GM19468 (cell line): ENCODE measurements at regions not wholly inside any gene's neighbourhood (a gene's known extent, or its start where the extent isn't known, plus 50 kb on each side); places are given as distances from the start of the nearest gene placed in this dataset.
"Not testable (repeated sequence)": the region's sequence is repeated elsewhere in the genome, so short reads cannot be mapped to it uniquely, and the experiment has no call there.

Experiments
- ATAC-seq: cut with Tn5 transposase; IDR thresholded peaks from one replicate; pipeline ENCODE4 v1.9.1; 2021; ENCODE audit warnings: mild to moderate bottlenecking, moderate library complexity, moderate number of reproducible peaks; ENCODE audit not compliant: unreplicated experiment; ENCODE audit errors: extremely low read depth

DNA sequence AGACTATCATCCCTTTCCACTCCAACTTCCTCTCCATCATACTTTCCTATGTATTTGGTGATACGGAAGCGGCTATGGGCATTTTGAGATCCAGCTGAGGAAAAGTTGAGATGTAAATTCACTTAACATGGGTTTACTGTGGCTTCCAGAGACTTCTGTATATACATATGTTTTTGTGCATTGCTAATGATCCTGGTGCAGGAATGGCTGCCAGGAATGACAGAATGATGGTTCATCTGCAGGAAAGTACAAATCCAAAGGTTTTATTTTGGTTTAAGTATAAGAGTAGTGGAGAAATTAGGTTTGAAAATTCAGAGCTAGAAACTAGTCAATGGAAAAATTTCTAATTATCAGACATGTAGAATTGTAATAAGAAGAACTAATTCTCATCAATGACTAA lies 95.0 kb upstream of the PAM start:
- no peak for ATAC-seq

DNA sequence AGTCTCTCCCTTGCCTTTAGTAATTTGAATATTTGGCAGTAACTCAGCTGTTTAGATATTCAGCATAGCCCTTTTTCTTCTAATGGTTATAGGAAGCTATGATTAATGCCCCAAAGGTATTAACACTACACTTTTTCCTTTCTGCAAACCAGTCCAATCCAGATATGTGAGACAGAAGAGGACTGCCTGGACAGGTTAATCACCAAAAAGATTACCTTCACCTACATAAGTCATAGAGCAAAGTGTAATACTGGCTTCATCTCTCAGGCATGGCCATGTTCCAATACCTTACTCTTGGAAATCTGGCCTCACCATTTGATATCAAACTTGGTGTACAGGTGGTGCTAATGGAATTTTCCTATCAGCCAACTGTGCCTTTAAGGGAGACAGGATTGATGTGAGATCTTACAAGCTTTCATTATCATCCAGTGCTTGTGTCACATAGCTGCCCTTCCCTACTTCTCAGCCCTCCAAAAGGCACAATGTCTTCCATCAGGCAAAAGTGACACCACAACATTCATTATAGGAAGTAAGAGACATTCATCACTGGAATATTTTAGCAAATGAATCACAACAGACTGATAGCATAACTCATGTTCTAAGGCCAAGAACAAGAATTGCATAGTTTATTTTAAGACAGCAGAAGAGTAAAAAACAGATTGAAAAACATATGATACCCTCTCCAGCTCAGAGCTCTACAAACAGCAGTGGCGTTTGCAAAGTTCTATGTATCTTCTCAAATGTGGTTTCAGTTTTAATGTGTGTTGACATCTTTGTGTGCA lies 91.2 kb upstream of the PAM start:
- no peak for ATAC-seq

DNA sequence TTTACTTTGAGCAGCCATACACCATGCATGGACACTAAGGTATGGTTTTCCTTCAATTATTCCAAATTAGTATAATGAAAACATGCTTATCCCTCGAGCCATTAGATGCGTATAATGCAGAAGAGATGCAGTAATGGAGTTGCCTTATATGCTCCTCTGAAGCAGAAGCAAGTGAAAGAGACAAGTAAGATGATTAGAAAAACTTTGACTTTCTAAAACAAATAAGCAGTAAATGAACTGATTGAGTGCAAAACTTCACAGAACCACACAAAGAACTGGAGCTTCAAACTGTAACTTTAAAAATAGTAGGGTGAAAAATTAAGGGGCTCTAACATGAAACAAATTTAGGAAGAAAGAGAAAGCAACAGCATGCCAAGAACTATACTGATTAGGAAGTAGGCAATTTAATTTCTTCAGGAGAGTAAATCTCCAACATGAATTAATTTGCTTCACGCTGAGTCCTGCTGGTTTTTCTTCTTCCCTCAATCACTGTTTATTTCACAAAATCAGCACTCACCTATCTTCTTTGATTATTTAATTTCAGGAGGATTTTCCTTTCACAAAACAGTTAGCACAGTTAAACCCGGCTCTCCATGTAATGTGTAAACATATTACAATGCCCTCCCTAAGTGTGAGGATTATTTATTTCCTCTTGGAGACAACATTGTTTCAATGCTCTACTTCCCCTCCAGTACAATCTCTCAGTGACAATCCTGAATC lies 90.3 kb upstream of the PAM start:
- no peak for ATAC-seq

DNA sequence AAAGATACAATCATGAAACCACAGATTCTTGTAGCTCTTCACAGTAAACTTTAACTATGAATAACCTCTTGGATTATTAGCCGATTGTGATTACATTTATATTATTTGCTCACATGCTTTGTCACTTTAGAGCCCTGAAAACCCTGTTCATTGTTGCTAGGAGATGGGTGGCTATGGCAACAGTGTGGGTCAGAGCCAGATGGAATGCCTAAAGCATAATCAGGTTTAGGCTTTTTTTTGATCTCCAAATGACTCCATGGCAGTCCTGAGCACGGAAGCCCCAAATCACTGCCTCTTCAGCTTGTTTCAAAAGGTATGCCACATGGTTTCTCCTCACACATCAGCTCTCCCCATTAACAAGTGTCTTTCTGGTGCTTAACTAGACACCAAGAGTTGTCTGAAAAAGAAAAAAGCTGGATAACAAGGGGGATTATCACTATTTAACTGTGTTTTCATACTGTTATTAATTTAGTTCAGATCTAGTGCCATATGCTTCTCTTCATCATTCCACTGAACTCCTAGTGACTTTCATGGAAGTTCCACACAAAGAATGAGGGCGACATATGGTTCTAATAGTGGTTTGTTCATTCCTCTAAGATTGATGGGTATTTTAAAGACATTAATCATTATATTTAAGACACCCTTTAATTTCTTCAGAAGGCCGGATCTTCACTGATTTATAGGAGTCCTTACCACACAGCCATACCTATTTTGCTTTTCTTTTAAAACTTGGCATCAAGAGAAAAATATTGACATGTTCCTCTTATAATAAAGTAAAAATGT lies 88.8 kb upstream of the PAM start:
- ATAC-seq, result no peak

DNA sequence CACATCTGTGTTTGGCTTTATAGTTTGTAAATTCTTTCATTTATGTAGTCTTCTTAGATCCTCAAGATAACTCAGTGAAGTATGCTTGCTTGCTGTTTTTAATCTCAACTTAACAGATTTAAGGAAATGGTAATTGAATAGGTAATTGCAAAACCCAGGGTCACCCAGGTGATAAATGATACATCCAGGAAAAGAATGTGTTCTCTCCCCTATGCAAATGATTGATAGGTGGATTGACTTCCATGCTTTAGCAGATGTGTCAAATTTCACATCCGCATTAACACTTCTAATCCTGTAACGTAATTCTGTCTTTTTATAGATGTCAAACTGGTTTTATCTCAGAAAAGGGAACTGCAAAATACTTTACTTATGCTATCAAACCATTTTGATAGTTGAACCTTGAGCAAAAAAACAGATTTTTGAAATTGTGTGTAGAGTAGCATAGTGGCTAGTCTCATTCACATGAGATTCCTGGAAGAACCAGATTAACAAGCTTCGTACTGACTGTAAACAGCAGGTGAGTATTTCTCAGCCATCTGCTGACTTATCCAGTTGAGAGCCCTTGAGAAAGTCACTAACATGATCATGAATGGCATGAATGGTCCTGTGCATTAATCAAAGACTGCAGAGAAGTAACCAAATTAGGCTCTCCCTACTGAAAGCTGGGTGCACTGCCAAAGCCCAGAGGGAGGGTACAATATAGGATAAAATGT lies 86.7 kb upstream of the PAM start:
- no peak for ATAC-seq

DNA sequence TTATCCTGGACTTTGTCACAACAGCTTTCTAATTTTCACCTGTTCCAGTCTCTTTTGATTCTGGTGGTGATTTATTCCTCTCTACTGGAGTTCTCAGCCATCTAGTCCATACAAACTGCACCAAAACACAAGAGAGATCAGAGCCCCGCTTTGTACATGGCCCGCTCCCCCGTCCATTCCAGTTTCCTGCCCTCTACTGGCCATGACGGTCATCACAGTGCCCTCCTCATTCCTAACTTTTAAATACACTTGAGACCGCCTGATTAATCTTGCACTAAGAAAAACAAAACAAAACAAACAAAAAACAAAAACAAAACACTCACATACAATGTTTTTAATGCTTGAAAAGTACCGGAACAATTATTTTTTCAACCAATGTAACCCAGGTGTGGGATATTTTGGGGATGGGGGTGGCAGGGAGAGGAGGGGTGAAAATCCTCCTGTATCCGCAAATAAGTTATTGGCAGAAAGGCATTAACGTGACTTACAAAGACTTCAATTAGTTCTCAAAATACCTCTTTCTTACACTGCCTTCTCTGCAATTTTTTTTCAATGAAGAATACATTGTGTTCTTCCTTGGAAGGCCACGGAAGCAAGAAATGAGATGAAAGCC lies 84.8 kb upstream of the PAM start:
- no peak for ATAC-seq

DNA sequence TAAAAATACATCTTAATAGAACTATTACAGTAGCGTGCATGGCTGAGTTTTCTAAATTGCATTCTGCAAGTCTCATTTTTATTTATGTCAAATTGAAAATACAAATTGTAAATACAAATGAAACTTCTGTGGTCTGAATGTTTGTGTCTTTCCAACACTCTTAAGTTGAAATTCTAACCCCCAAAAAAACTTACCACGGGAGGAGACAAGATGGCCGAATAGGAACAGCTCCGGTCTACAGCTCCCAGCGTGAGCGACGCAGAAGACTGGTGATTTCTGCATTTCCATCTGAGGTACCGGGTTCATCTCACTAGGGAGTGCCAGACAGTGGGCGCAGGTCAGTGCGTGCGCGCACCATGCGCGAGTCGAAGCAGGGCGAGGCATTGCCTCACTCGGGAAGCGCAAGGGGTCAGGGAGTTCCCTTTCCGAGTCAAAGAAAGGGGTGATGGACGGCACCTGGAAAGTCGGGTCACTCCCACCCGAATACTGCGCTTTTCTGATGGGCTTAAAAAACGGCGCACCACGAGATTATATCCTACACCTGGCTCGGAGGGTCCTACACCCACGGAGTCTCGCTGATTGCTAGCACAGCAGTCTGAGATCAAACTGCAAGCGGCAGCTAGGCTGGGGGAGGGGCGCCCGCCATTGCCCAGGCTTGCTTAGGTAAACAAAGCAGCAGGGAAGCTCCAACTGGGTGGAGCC lies 83.9 kb upstream of the PAM start:
- ATAC-seq, result not testable (repeated sequence)

DNA sequence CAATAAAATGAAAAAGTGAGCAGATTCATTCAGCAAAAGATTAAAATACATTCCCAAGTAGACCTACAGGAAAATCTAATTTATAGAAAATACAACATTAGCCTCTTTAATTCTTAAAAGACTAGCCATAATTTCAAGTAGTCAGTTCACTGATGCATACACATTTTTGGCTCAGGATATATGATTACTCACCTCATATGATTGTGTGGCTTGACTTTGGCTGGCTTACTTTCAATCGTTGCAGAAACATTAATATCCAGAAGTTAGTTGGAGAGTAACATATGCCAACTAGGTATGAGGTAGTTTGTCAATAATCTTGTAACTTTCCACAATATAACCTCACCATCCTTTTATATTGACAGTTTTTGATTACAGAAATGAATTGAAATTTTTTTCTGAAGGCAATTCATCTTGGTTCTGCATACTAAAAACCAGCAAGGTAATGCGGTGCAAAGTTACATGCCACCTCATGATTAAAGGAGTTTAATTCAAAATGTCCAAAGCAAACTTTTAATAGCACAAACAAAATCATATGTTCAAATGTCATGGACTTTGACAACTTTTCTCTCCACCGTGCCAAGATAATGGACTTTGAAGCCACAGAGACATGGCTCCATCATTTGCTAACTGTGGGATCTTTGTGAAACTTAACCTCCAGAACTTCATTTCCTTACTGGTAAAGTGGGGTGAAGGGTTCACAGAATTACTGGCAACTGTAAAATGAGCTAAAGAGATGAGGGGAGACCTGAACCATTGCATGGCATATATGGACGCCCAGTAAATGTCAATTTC lies 76.6 kb upstream of the PAM start:
- no peak for ATAC-seq

DNA sequence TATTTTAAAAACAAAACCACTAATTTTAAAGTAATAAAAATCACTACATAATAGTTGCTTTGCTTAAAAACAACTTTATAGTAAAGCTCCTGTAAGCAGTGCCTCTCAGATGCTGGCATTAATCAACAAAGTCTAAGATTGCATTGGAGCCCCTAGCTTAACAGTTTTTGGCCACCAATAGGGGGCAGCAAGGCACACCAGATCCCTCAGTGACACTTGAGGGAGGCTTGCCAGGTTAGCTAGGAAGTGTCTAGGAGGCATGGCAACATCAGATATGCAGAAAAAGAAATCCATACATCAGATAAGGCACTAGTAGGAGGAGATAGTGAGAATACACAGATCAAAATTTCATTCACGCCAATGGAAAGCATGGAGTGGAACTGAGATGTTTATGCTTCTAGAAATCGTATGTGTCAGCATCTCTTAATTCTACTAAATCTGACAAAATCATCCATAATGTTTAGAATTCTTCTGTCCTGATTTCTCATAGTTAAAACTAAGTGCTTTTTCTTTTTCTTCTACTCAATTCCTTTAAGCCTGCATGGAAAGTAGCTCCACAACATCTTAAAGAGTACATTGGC lies 73.6 kb upstream of the PAM start:
- ATAC-seq, result no peak

DNA sequence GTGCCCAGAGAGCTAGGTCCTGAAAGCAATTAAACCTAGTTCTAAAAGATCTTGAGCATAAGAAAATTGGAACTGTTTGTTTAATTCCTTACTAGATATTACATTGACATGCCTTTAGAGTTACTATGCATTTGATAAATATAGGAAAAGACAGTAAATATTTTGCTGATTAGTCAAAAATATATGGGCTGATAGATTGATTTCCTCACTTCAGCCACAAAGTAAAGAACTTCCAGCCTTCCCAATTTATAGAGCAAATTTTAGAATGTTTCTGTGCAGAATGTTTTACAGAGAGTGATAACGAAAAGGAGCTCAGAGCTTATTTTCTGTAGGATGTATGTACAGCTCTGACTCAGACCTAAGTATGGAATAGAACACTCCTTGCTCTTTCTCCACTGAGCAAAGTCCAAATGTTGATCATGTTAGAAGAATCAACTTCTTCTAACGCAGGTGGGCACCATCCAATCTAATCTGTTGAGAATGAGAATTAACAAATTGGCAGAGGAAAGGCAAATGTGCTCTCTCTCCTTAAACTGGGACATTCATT lies 72.9 kb upstream of the PAM start:
- no peak for ATAC-seq

DNA sequence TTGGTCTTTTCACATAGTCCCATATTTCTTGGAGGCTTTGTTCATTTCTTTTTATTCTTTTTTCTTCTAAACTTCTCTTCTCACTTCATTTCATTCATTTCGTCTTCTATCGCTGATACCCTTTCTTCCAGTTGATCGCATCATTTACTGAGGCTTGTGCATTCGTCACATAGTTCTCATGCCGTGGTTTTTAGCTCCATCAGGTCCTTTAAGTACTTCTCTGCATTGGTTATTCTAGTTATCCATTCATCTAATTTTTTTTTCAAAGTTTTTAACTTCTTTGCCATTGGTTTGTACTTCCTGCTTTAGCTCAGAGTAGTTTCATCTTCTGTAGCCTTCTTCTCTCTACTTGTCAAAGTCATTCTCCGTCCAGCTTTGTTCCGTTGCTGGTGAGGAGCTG lies 67.0 kb upstream of the PAM start:
- ATAC-seq, result not testable (repeated sequence)

DNA sequence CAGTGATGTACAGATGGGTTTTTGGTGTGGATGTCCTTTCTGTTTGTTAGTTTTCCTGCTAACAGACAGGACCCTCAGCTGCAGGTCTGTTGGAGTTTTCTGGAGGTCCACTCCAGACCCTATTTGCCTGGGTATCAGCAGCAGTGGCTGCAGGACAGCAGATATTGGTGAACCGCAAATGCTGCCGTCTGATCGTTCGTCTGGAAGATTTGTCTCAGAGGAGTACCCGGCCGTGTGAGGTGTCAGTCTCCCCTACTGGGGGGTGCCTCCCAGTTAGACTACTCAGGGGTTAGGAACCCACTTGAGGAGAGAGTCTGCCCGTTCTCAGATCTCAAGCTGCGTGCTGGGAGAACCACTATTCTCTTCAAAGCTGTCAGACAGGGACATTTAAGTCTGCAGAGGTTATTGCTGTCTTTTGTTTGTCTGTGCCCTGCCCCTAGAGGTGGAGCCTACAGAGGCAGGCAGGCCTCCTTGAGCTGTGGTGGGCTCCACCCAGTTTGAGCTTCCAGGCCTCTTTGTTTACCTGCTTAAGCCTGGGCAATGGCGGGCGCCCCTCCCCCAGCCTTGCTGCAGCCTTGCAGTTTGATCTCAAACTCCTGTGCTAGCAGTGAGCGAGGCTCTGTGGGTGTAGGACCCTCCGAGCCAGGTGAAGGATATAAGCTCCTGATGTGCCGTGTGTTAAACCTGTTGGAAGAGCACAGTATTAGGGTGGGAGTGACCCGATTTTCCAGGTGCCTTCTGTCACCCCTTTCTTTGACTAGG lies 66.3 kb upstream of the PAM start:
- ATAC-seq, result not testable (repeated sequence)

DNA sequence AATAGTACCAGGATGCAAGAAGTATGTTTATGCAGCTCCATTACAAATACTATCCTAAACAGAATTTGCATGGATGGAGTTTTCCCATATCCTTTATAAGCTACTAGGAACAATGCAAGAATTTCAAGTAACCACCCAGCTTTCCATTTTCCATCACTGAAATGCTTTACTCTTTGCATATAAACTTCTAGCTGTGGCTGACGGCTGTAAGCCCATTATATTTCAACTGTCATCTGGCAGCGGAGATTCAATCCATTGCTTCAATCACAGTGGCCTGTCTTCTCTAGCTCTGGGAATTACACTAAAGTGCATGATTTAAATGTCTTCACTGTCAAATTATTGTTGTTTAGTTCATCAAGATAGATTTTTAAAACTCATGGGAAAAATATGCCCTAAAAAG lies 64.2 kb upstream of the PAM start:
- ATAC-seq, result no peak

DNA sequence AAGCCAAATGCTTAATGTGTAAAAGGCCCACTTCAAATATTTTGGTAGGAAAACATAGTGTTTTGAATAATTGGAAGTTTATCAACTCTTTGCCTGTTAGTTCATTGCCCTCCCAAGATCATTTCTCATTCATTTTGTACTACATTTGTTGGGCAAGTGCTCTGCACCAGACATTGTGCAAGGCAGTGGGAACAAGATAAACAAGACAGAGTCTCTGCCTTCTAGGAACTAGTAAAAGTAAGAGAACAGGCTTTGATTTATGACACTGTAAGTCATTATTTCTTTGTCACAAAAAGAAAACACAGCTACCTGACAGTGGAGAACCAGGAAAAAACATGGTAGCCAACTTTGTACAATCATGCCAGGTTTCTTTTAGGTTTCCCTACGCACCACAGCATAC lies 63.7 kb upstream of the PAM start:
- no peak for ATAC-seq

DNA sequence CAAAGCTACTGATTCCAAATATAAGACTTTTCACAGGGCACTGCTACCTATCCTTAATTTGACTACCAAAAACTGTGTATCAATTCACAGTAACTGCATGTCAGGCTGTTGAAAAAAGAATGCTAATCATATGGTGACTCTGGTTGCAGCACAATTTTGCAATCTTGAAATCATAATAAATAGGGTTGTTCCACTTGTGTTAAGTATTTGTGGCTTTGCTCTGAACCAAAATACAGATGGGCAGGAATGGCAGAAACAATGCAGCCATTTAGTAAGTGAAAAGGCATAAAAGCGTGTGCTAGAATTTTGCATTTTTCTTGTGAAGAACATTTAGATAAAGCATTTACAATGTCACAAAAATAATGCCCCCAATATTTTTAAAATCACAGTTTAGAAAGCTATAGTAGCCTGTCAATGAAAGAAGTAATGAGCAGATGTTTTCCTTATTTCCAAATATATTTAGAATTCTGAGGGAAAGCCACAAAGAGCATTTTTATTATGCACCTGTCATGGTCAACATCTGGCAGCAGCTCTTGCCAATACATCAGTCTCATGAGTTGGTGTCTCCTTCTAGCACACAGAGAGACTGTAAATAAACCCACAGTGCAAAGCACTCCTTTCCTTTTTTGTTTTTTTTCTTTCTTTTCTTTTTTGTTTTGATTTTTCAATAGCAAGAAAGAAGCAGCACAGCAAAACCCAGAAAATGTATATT lies 54.8 kb upstream of the PAM start:
- ATAC-seq, result no peak

DNA sequence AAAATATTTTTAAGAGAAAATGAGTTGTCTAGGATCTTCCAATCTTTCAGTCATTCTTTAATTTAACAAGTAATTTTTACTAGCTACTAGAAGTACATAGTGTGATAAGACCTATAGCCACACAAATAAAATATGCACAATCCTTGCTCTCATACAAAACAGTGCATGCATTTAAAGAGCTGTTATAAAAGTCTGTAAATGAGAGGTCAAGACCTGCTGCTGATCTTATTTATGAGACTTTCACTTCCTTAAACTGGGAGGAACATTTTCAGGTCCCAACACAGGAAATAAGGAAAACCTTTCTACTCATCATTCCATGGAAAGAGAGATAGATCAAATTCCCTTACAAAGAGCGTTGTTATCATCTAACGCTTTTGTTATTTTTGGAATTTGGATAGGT lies 54.2 kb upstream of the PAM start:
- no peak for ATAC-seq

DNA sequence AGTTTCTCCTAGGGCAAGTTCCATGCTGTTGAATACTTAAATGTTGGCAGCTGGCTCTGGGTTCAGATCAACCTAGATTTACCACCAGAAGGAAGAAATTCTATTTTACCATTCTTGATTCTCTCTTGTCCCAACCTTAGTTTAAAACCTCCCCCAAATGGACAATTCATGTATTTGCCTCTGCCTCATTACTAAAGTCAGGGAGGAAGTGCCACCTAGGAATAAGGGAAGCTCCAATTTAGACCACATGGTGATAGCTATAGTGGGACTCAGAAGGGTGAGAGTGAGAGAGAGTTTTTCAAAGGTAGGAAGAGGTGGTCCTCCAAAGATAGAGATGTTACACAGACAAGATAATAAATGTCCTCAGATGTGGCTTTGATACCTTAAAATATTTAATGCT lies 53.4 kb upstream of the PAM start:
- no peak for ATAC-seq
